GM13976 (cell line): ENCODE measurements at regions not wholly inside any gene's neighbourhood (a gene's known extent, or its start where the extent isn't known, plus 50 kb on each side); places are given as distances from the start of the nearest gene placed in this dataset.

ENCODE experiments used
- DNase-seq: peaks from one replicate; pipeline ENCODE4 v3.0.0; 2012; ENCODE audit warnings: low spot score
- in situ Hi-C: fragments of 300-500 bp; cut with MboI; formaldehyde crosslinking; loops from one replicate; pipeline ENCODE4 v1.12.0; 2022; ENCODE audit warnings: low sequenced_read_pairs, mixed read lengths, inconsistent platforms; ENCODE audit not compliant: unreplicated experiment
- TF ChIP-seq, protein P1 (sequence below): IDR thresholded peaks from 2 replicates; pipeline ENCODE4 v1.5.1; 2012; ENCODE audit warnings: borderline replicate concordance, mild to moderate bottlenecking; ENCODE audit not compliant: insufficient read depth; ENCODE audit errors: extremely low read depth, missing control alignments, control extremely low read depth

DNA sequence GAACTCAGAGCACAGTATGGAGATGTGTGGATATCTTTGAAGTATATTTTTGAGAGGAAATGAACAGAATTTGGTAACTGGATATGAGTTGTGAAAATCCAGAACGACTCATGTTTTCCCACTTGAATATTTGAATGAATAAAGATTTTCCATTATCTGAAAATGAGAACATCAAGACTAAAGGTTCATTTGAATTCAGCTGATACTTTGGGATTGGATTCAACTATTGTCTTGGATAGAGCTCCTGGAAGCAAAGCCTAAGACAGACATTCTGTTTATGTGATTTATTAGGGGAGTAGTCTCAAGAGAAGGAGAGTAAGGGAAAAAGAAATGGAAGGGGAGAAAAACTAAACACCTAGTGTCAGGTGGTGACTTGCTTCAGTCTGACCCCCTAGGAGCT, 256.0 kb upstream of the LYPLAL1 start:
- no peak for DNase-seq
- in situ Hi-C loops: no loop called here
- TF ChIP-seq, protein P1, sequence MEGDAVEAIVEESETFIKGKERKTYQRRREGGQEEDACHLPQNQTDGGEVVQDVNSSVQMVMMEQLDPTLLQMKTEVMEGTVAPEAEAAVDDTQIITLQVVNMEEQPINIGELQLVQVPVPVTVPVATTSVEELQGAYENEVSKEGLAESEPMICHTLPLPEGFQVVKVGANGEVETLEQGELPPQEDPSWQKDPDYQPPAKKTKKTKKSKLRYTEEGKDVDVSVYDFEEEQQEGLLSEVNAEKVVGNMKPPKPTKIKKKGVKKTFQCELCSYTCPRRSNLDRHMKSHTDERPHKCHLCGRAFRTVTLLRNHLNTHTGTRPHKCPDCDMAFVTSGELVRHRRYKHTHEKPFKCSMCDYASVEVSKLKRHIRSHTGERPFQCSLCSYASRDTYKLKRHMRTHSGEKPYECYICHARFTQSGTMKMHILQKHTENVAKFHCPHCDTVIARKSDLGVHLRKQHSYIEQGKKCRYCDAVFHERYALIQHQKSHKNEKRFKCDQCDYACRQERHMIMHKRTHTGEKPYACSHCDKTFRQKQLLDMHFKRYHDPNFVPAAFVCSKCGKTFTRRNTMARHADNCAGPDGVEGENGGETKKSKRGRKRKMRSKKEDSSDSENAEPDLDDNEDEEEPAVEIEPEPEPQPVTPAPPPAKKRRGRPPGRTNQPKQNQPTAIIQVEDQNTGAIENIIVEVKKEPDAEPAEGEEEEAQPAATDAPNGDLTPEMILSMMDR: no peak

DNA sequence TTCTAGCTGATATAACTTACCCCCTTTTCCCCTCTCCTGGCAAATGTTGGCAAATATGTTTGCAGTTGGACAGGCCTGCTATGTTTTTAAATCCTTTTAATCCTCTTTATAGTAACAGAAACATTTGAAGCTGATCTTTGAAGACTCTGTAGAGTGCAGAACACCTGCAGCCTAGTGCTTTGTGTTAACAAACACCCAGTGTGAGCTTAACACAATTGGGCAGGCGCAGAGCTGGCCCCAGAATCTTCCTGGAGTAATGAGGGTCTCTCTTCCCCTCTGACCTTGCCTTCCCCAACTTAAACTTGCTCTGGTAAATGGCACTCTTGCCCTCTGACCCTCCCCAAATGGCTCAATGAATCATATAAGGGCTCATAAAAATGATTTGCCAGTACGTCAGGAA, 247.9 kb upstream of the LYPLAL1 start:
- in situ Hi-C loops: no loop called here
- TF ChIP-seq, protein P1: no peak
- no peak for DNase-seq

DNA sequence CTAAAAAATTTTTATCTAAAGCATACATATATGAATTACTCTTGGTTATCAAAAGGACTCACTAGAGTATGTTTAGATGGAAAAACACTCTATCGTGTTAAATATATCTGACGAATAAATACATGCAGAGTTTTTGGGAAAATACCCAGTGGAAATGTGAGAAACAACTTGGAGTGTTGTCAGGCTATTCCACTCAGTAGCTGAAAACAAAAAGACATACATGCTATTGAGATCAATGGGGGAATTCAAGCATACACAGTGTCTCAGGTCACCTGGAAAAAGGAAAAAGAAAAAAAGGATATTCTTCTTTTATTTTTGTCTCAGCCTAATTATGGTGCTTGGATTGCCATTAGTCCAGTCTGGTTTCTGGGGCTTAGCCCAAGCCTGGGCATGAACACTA, 247.0 kb upstream of the LYPLAL1 start:
- DNase-seq: no peak
- TF ChIP-seq, protein P1: no peak
- in situ Hi-C loops: no loop called here

DNA sequence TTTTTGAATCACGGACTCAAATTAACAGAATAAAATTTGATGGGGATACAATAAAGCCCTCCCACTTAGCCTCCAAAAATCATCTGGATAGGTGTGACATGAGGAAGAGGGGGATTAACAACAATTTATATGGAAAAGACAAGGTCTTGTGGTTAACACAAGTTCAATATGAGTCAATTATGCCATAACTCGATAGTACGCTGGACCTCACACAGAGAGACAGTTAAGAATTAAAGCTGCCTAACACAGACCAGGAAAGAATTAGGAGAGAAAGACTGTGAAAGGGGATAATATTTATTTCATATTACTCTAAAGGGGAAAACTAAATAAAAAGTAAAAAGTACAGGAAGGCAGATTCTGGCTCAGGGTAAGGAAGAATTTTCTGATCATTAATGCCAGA, 243.7 kb upstream of the LYPLAL1 start:
- TF ChIP-seq, protein P1: no peak
- in situ Hi-C loops: no loop called here
- DNase-seq: no peak

DNA sequence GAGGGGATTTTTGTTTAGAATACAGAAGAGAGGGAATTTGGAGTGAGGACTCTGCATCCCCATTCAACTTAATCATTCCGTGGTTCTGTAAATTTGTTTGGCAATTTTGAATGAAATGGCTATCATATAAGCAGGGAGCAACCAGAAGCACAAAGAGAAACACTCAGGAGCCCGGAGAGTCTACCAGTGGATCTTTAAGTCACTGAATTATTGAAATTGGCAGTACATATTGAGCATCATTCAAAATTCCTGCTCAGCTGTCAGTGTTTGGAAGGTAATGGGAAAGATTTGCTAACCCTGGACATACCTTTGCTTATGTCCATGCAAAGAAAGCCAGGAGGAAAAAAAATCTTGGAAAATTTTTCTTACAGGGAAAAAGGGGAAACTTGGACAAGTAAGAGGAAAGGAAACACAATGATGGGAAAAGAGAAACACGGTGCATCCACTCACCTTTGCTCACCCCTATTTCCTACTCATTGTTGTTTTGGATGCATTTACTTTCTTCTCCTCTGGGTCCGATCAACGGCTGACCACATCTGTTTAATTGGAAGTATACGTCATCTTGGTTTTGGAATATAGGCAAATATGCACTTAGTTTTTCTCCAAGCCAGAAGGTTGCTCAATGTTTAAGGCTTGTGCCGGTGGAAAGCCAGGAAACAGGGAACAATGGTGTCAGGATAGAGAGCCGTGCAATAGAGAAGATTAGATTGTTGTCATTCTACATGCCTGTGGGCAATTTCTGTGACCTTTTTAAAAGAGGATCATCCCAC, 243.0 kb upstream of the LYPLAL1 start:
- in situ Hi-C loops: no loop called here
- DNase-seq: no peak
- TF ChIP-seq, protein P1: no peak

DNA sequence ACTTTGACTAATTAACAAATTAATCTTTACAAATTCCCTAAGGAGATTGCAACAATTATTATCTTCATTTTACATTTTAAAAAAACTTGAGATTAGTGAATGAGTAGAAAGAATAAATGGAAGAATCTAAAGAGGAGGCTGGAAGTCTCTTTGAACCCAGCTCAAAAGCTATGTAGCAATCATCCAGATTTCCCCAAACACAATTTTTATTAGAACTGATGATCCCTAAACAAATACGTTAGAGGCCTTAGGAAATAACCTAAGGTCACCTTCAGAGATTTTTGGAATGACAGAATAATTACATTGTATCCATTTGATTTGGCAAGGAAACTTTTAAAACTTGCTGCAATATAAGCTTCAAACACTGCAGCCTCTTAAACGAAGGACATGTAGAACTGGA, 242.4 kb upstream of the LYPLAL1 start:
- in situ Hi-C loops: no loop called here
- DNase-seq: no peak
- TF ChIP-seq, protein P1: no peak
